IMR-90 (cell line): ENCODE measurements at regions not wholly inside any gene's neighbourhood (a gene's known extent, or its start where the extent isn't known, plus 50 kb on each side); places are given as distances from the start of the nearest gene placed in this dataset.

Experiments
- CTCF ChIP-seq: conservative IDR thresholded peaks from 2 replicates; pipeline ENCODE4 v1.5.1; 2012; ENCODE audit warnings: mild to moderate bottlenecking, low read depth, low read length, improper control_type of control experiment
- NFE2L2 ChIP-seq: fragments of 150-350 bp; IDR thresholded peaks from 2 replicates; pipeline ENCODE4 v1.6.1; 2016; ENCODE audit warnings: low read depth, mild to moderate bottlenecking, low read length
- POLR2A ChIP-seq: IDR thresholded peaks from 2 replicates; pipeline ENCODE4 v1.6.1; 2012; ENCODE audit warnings: mild to moderate bottlenecking, low read depth, low read length

DNA sequence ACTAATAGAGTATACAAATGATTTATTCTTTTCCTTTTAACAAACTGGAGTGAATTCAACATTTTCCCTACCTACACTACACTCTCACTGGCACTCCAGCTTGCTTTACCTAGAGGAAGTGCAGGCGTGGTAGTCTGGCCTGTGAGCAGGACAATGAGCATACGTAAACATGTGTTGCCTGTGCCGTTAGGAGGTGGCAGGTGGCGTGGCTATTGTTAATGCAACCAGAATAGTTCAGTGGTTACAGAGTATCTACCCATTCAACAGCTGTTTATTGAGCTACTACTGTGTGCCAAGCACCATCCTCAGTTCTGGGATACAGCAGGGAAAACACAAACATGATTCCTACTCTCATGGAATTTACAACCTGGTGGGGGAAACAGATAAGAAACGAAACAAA, 299.7 kb upstream of the KAZN start:
- TF ChIP-seq CTCF (no peak), POLR2A (no peak), NFE2L2 (no peak)
